ENCODE measurements at regions not wholly inside any gene's neighbourhood (a gene's known extent, or its start where the extent isn't known, plus 50 kb on each side); places are given as distances from the start of the nearest gene placed in this dataset.
A peak's percentile ranks its signal among the peaks of the same experiment; 100 is the strongest.

DNA sequence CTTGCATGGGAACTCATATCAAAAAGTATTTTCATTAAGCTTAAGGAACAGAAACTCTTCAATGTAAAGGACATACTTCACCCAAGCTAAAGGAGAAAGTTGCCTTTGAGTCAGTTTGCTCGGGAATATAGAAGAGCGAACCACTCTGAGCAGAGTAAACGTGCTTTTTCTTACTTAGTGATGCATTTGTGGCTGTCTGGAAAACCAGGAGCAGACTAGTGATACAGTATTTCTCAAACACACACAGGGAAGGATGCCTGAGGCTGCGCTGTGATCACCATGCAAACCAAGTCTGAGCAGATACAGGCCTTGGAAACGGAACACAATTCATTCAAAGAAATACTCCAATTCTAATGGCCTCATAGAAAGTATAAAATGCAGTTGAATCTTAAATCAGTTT lies 121.0 kb upstream of the CDIN1 start:
- in situ Hi-C loops (cut with MboI; ENCODE audit: low pct_unique_long_range_greater_than_20kb in 2 of 9, low sequenced_read_pairs in 9 of 9, unreplicated experiment in 9 of 9): no loop called here
- ATAC-seq (replicated peaks in 6 of 8): peak in 5 of 8 experiments; percentile 27 to 98 (median 50)

DNA sequence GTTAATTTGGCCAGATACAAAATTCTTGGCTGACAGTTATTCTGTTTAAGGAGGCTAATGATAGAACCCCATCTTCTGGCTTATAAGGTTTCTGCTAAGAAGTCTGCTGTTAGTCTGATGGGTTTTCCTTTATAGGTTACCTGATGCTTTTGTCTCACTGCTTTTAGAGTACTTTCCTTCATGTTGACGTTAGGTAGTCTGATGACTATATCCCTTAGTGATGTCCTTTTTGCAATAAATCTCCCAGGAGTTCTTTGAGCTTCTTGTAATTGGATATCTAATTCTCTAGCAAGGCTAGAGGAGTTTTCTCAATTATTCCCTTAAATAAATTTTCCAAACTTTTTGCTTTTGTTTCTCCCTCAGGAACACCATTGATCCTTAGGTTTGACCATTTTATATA lies 114.1 kb upstream of the CDIN1 start:
- in situ Hi-C loops (cut with MboI; ENCODE audit: low pct_unique_long_range_greater_than_20kb in 2 of 9, low sequenced_read_pairs in 9 of 9, unreplicated experiment in 9 of 9): no loop called here
- H3K4me1 ChIP-seq (replicated peaks in 1 of 2): peaks cover 0 to 5% of the 10 kb centered on the region in 2 donors
- no peak overlapping the region for H3K4me3 ChIP-seq
- no peak for ATAC-seq (replicated peaks in 6 of 8)
- WGBS, 10 experiments: 46 to 100% (median 86%) methylated on average over 1 of the region's 1 CpG; no CpG with 5 or more reads in 2 of the 10 experiments
- H3K27ac ChIP-seq: no peak overlapping the region

More for the DNA sequence above, 121.0 kb upstream of the CDIN1 start:
- Histone ChIP-seq H3K27ac (no peak overlapping the region), H3K4me3 (no peak overlapping the region), H3K4me1 (replicated peaks in 1 of 2) (peaks cover 0 to 4% of the 10 kb centered on the region in 2 donors)
- WGBS, 10 experiments: 27 to 83% (median 45%) methylated on average over 1 to 4 of the region's 5 CpGs

DNA sequence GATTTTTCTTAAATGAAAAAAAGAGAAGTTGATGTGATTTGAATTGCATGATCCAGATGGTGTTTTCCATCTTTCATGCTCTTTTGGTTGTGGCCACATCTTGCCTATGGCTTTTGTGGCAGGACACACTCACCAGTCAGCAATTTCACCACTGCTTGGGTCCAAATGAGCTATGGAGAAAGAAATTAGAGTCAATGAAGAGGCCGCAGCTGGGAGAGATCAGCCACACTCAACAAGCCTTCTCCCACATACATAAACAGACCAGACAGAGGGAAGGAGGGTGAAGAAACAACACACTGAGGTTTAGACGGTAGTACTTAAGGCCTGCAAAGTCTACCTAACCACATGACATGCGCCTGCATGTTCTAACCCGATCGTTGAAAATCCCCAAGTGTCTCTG lies 110.7 kb upstream of the CDIN1 start:
- Histone ChIP-seq H3K27ac (no peak overlapping the region), H3K4me3 (no peak overlapping the region), H3K4me1 (replicated peaks in 1 of 2) (peaks cover 0 to 5% of the 10 kb centered on the region in 2 donors)
- 13 to 100% (median 85%) methylated on average over 1 to 5 of the region's 5 CpGs; no CpG with 5 or more reads in 1 of the 10 experiments for whole genome bisulfite sequencing, 10 experiments
- in situ Hi-C loops (cut with MboI; ENCODE audit: low pct_unique_long_range_greater_than_20kb in 2 of 9, low sequenced_read_pairs in 9 of 9, unreplicated experiment in 9 of 9): no loop called here
- ATAC-seq (replicated peaks in 6 of 8): no peak

DNA sequence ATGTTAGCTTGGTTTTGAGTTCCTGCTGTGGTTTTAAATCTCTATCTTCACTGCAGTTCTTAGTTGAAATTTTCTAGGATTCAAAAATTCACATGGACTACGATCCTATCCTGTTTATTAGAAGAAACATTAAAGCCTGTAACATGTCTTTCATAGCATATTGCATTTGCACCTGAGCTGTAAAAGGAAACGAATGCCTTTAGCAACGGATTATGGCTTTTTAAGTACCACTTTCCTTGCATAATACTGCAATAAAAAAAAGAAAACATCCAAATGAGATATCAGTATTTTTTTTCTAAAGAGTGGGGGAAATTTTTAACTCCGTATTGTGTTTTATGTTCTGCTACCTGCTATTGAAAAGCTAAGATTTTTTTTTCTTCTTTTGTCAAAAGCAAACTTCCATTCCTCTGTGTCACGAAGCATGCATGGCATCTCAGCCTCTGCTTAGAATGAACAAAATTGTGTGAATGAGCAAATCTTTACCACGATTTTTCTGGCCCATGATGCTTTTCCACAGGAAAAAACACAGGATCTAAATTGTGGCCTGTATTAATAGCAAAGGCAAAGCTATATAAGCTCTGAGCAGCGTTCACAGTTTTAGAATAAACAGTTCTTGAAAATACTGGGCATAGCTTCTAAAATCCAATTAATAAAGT lies 110.0 kb upstream of the CDIN1 start:
- ATAC-seq (replicated peaks in 6 of 8): no peak
- in situ Hi-C loops (cut with MboI; ENCODE audit: low pct_unique_long_range_greater_than_20kb in 2 of 9, low sequenced_read_pairs in 9 of 9, unreplicated experiment in 9 of 9): no loop called here
- 30 to 89% (median 57%) methylated on average over 4 to 7 of the region's 7 CpGs for WGBS, 10 experiments

DNA sequence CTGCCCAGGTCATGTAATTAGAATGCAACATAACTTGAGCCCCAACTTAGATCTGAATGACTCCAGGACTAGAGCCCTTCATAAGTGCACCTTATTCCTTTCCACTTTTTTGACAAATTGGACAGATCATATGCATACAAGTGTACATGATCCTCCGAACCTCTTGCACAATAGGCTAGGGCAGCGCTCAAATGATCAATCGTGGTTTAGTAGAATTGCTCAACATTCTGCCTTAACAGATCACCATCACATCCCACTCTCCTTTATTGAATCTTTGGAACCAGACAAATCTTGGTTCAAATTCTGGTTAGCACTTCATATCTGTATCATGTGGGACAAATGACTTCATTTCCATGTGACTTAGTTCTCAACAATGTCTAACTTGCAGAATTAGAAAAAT lies 106.8 kb upstream of the CDIN1 start:
- 61 to 100% (median 90%) methylated on average over 1 to 3 of the region's 3 CpGs; no CpG with 5 or more reads in 2 of the 10 experiments for WGBS, 10 experiments
- Histone ChIP-seq H3K4me3 (no peak overlapping the region), H3K4me1 (replicated peaks in 1 of 2) (peaks cover 0 to 5% of the 10 kb centered on the region in 2 donors), H3K27ac (no peak overlapping the region)
- in situ Hi-C loops (cut with MboI; ENCODE audit: low pct_unique_long_range_greater_than_20kb in 2 of 9, low sequenced_read_pairs in 9 of 9, unreplicated experiment in 9 of 9): no loop called here
- no peak for ATAC-seq (replicated peaks in 6 of 8)

More for the DNA sequence above, 110.0 kb upstream of the CDIN1 start:
- Histone ChIP-seq H3K27ac (no peak overlapping the region), H3K4me1 (replicated peaks in 1 of 2) (peaks cover 0 to 5% of the 10 kb centered on the region in 2 donors), H3K4me3 (no peak overlapping the region)

DNA sequence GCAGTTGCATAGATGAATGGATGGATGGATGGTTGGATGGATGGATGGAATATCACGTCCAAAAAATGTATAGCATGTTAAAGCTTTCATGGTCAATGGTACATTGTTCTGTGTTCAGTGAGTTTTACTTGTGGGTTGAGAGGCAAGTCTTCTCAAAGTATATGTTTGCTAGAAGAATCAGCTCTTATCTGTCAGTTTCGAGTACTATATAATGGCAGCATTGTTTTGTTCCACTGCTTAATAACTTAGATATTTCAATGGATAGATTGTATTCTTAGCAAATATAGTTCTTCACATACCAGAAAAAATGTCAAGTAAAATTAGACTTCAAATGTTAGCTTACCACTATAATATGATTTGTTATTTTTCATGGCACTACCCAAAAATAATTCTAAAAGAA lies 100.9 kb upstream of the CDIN1 start:
- Histone ChIP-seq H3K4me1 (replicated peaks in 1 of 2) (no peaks in the 10 kb centered on the region), H3K27ac (no peak overlapping the region), H3K4me3 (no peak overlapping the region)
- in situ Hi-C loops (cut with MboI; ENCODE audit: low pct_unique_long_range_greater_than_20kb in 2 of 9, low sequenced_read_pairs in 9 of 9, unreplicated experiment in 9 of 9): loop anchor here in 1 of 9 experiments (25.0 kb wide), 1 partner anchor 634 kb away; the partner anchor contains the start of gene MEIS2
- WGBS, 10 experiments: 80 to 94% (median 90%) methylated on average over 1 to 2 of the region's 2 CpGs; no CpG with 5 or more reads in 1 of the 10 experiments
- ATAC-seq (replicated peaks in 6 of 8): no peak

DNA sequence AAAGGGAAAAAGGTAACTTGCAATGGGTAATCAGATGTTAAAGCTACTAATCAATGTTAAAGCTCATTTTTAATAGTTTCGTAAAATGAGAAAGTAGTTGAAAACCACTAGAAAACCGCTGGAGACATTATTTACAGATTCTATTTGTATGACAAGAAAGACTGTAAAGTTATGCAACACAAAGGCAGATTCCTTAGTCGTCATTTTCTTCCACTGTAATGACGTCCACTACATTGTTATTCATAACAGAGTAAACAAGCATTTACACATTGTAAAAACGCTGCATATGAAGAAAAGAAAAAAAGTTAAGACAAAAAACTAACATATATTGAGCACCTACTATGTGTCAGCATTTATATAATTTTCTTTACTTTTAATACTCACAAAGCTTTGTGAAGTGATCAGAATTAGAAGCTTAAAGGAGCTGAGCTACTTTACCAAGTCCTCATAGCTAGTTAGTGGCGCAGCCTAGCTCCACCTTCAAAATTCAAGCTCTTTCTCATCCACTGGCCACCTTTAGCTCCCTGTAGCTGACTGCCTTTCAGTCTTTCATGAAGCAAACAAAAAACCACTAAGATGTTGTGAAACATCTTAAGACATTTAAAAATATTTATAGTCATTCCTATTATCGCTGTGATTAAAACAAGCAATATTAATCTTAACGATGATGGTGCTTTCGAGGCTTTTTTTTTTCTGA lies 100.1 kb upstream of the CDIN1 start:
- no peaks in the 10 kb centered on the region for H3K4me1 ChIP-seq (replicated peaks in 1 of 2)
- 25 to 81% (median 66%) methylated on average over 5 to 9 of the region's 9 CpGs for WGBS, 10 experiments
- H3K4me3 ChIP-seq: no peak overlapping the region
- ATAC-seq (replicated peaks in 6 of 8): no peak
- H3K27ac ChIP-seq: no peak overlapping the region
- in situ Hi-C loops (cut with MboI; ENCODE audit: low pct_unique_long_range_greater_than_20kb in 2 of 9, low sequenced_read_pairs in 9 of 9, unreplicated experiment in 9 of 9): loop anchor here in 1 of 9 experiments (25.0 kb wide), 1 partner anchor 633 kb away; the partner anchor contains the start of gene MEIS2

DNA sequence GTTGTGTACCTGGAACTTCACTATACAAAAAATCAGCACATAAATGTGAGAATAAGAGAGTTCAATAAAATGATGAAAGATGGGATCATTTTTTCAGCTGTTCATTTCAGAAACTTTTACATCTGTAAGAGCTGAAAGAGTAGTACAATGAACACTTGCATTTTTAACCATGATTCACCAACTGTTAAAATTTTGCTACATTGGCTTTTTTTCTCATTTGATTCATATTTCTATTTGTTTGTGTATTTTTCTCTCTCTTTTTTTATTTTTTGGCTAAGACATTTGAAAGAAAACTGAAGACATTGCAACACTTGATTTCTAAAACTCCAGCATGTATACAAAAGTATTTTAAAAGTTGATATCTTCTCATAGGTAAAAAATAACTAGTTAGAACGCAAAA lies 98.3 kb upstream of the CDIN1 start:
- no peak for ATAC-seq (replicated peaks in 6 of 8)
- H3K4me1 ChIP-seq (replicated peaks in 1 of 2): no peaks in the 10 kb centered on the region
- H3K27ac ChIP-seq: no peak overlapping the region
- in situ Hi-C loops (cut with MboI; ENCODE audit: low pct_unique_long_range_greater_than_20kb in 2 of 9, low sequenced_read_pairs in 9 of 9, unreplicated experiment in 9 of 9): loop anchor here in 1 of 9 experiments (25.0 kb wide), 1 partner anchor 631 kb away; the partner anchor contains the start of gene MEIS2
- WGBS, 10 experiments: 82 to 100% (median 100%) methylated on average over 1 of the region's 1 CpG; no CpG with 5 or more reads in 1 of the 10 experiments
- H3K4me3 ChIP-seq: no peak overlapping the region

DNA sequence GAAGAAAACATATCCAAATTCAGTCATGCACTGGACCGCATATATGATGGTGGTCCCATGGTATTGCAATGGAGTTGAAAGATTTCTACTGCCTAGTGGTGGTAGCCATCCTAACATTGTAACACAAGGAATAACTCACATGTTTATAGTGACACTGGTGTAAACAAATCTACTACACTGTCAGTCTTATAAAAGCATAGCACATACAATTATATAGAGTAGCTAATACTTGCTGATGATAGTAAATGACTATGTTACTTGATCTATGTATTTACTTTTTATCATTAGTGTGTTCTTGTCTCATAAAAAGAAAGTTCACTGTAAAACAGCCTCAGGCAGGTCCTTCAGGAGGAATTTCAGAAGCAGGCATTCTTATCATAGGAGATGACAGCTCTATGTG lies 96.0 kb upstream of the CDIN1 start:
- in situ Hi-C loops (cut with MboI; ENCODE audit: low pct_unique_long_range_greater_than_20kb in 2 of 9, low sequenced_read_pairs in 9 of 9, unreplicated experiment in 9 of 9): loop anchor here in 1 of 9 experiments (25.0 kb wide), 1 partner anchor 629 kb away; the partner anchor contains the start of gene MEIS2
- no peaks in the 10 kb centered on the region for H3K4me1 ChIP-seq (replicated peaks in 1 of 2)
- no peak overlapping the region for H3K27ac ChIP-seq
- ATAC-seq (replicated peaks in 6 of 8): no peak
- no peak overlapping the region for H3K4me3 ChIP-seq
- WGBS, 10 experiments: 86 to 100% (median 100%) methylated on average over 1 of the region's 1 CpG; no CpG with 5 or more reads in 2 of the 10 experiments

DNA sequence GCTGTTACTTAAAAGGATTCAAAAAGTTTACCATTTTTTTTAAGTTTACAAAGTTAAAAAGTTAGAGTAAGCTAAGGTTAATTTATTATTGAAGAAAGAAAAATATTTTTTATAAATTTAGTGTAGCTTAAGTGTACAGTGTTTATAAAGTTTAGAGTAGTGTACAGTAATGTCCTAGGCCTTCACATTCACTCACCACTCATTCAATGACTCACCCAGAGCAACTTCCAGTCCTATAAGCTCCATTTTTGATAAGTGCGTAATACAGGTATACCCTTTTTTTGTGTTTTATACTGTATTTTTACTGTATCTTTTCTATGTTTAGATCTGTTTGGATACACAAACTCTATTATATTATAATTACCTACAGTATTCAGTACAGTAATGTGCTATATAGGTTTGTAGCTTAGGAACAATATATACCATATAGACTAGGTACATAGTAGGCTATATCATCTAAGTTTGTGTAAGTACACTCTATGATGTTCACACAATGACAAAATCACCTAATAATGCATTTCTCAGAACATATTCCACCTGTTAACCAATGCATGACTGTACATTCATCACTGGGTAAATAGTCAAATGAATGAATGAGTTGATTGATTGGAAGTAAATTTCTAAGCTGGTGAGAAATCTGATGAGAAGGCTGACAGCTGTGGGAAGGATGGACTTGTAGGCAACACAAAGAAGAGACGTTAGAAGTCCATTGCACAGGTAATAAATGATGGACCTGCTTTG lies 95.2 kb upstream of the CDIN1 start:
- Histone ChIP-seq H3K4me3 (no peak overlapping the region), H3K27ac (no peak overlapping the region), H3K4me1 (replicated peaks in 1 of 2) (no peaks in the 10 kb centered on the region)
- no peak for ATAC-seq (replicated peaks in 6 of 8)
- WGBS, 10 experiments: 50 to 100% (median 100%) methylated on average over 1 to 2 of the region's 2 CpGs
- in situ Hi-C loops (cut with MboI; ENCODE audit: low pct_unique_long_range_greater_than_20kb in 2 of 9, low sequenced_read_pairs in 9 of 9, unreplicated experiment in 9 of 9): loop anchor here in 1 of 9 experiments (25.0 kb wide), 1 partner anchor 628 kb away; the partner anchor contains the start of gene MEIS2

DNA sequence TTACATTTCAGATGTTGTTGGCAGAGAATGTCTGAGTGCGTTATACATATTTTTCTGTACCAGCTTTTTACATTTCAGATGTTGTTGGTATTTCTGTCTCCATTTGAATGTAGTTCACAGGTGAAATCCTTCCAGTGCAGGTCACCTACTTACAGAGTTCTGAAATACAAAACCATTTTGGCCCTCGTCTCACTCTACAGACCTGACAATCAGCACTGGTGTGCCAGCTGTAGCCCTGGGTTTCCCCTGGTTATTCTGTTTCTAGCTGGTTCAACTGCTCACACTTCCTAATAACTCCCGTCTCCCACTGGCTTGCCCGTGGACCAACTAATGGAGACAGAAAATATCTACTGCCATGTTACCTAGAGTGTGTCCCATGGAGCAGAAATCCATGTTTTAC lies 87.5 kb upstream of the CDIN1 start:
- Histone ChIP-seq H3K27ac (no peak overlapping the region), H3K4me1 (replicated peaks in 1 of 2) (peaks cover 13 to 18% of the 10 kb centered on the region in 2 donors), H3K4me3 (no peak overlapping the region)
- ATAC-seq (replicated peaks in 6 of 8): no peak
- in situ Hi-C loops (cut with MboI; ENCODE audit: low pct_unique_long_range_greater_than_20kb in 2 of 9, low sequenced_read_pairs in 9 of 9, unreplicated experiment in 9 of 9): loop anchor here in 1 of 9 experiments (25.0 kb wide), 1 partner anchor 620 kb away; the partner anchor contains the start of gene MEIS2
- 75 to 100% (median 94%) methylated on average over 1 to 4 of the region's 4 CpGs; no CpG with 5 or more reads in 2 of the 10 experiments for WGBS, 10 experiments

DNA sequence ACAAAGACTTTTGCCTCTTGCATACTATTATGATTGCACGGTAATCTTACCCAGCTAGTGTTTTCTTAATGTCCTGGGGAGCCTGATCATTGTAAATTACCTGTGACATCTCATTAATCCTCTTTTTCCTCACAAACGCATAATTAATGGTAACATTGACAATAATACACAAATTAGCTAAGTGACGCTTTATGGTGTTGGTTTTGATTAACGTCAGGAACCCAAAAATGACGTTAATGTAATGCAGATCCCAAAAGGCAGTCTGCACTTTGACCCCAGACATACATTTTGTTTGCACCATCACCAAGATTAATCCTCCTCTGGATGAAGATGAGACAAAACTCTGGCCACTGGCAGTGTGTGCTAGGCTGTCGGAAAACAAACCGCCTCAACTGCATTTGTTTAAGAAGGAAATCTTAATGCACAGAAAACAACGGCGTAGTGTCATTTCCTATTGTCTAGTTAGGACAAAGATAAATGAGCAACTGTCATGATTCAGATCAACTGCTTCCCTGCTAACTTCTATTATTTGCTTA lies 83.9 kb upstream of the CDIN1 start:
- in situ Hi-C loops (cut with MboI; ENCODE audit: low pct_unique_long_range_greater_than_20kb in 2 of 9, low sequenced_read_pairs in 9 of 9, unreplicated experiment in 9 of 9): loop anchor here in 1 of 9 experiments (25.0 kb wide), 1 partner anchor 617 kb away; the partner anchor contains the start of gene MEIS2
- no peak overlapping the region for H3K4me3 ChIP-seq
- H3K4me1 ChIP-seq (replicated peaks in 1 of 2): peaks cover 27 to 46% of the 10 kb centered on the region in 2 donors
- no peak overlapping the region for H3K27ac ChIP-seq
- WGBS, 10 experiments: 0 to 95% (median 35%) methylated on average over 1 to 9 of the region's 9 CpGs; no CpG with 5 or more reads in 1 of the 10 experiments
- peak in 5 of 8 experiments; percentile 53 to 79 (median 63) for ATAC-seq (replicated peaks in 6 of 8)
